Stomach (tissue), 4 donors: ENCODE measurements at regions not wholly inside any gene's neighbourhood (a gene's known extent, or its start where the extent isn't known, plus 50 kb on each side); places are given as distances from the start of the nearest gene placed in this dataset.

Experiments used
- EP300 ChIP-seq: sonication (generic); formaldehyde crosslinking; IDR thresholded peaks from one replicate; pipeline ENCODE4 v1.6.1; 2017; ENCODE audit warnings: antibody characterized with exemption
- POLR2A ChIP-seq, 4 donors: fragments of 450-650 bp; IDR thresholded peaks; one replicate each; pipeline ENCODE4 v1.6.1; 2016; ENCODE audit warnings: antibody characterized with exemption in 4 of 4, control low read depth in 2 of 4, mild to moderate bottlenecking in 1 of 4, moderate library complexity in 1 of 4
- TF ChIP-seq, protein P1 (sequence below), 7 experiments: fragments of 450-650 bp in 4 of 7; fragments of 200-600 bp in 3 of 7; sonication (generic) in 3 of 7; IDR thresholded peaks; one replicate each; pipeline ENCODE4 v1.5.1; 2016 to 2019; ENCODE audit warnings: antibody characterized with exemption in 7 of 7, control low read depth in 2 of 7, mild to moderate bottlenecking in 1 of 7

DNA sequence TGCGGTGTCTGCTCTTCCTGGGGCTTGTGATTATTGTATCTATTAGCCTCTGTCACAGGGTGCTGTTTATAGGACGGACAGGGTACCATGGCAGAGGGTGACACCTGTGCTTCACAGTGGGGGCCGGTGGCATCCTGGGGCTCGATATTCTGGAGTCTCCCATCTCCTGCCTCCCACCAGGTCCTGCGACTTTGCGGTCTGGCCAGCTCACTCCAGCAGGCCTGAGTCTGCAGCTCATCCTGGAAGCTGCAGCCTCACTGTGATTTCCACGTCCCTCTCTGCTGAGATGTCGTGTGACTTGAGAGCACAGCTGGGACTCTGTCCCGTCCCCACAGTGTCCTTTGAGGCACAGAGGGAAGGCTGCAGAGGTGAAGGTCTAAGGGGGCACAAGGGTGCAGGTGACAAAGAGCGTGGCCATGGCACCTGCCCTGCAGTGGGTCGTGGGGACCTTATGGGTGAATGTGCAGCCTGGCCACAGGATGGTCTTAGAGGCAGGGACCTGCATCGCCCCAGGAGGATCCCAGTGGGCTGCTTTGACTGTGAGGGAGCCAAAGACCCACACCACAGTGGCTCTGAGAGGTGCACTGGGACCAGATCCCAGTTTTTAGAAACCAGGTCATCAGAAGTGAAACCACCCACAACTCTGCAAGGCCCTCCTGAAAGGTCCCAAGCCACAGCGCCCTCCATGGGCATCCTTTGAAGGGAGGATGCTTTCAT is 172.8 kb downstream of the KLF13 start:
- TF ChIP-seq, protein P1, sequence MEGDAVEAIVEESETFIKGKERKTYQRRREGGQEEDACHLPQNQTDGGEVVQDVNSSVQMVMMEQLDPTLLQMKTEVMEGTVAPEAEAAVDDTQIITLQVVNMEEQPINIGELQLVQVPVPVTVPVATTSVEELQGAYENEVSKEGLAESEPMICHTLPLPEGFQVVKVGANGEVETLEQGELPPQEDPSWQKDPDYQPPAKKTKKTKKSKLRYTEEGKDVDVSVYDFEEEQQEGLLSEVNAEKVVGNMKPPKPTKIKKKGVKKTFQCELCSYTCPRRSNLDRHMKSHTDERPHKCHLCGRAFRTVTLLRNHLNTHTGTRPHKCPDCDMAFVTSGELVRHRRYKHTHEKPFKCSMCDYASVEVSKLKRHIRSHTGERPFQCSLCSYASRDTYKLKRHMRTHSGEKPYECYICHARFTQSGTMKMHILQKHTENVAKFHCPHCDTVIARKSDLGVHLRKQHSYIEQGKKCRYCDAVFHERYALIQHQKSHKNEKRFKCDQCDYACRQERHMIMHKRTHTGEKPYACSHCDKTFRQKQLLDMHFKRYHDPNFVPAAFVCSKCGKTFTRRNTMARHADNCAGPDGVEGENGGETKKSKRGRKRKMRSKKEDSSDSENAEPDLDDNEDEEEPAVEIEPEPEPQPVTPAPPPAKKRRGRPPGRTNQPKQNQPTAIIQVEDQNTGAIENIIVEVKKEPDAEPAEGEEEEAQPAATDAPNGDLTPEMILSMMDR (IDR thresholded peaks at IDR 0.05), result no peak
- no peak for TF ChIP-seq EP300
- no peak for TF ChIP-seq POLR2A (IDR thresholded peaks at IDR 0.05)
